Gastroesophageal sphincter (tissue), 4 donors: ENCODE measurements at regions not wholly inside any gene's neighbourhood (a gene's known extent, or its start where the extent isn't known, plus 50 kb on each side); places are given as distances from the start of the nearest gene placed in this dataset.

Experiments used
- ATAC-seq: fragments of 150-250 bp; one replicate; pipeline ENCODE4 v1.9.1; 2016; ENCODE audit warnings: mild to moderate bottlenecking, moderate library complexity
- H3K27ac ChIP-seq, 4 donors: fragments of 200-600 bp; sonication (generic) in 3 of 4; 1 replicate in 3 of 4; 2 replicates in 1 of 4; pipeline ENCODE4 v1.5.1; 2016 to 2019
- H3K27me3 ChIP-seq: fragments of 200-600 bp; sonication (generic); one replicate; pipeline ENCODE4 v1.5.1; 2019
- H3K36me3 ChIP-seq, 2 donors: fragments of 200-600 bp; sonication (generic); one replicate each; pipeline ENCODE4 v1.5.1; 2019; ENCODE audit warnings: control low read depth in 1 of 2
- H3K4me1 ChIP-seq, 3 donors: fragments of 200-600 bp; sonication (generic); 1 replicate in 2 of 3; 2 replicates in 1 of 3; pipeline ENCODE4 v1.5.1; 2016 to 2019; ENCODE audit warnings: control low read depth in 2 of 3
- H3K4me3 ChIP-seq, 2 donors: fragments of 200-600 bp; sonication (generic); one replicate each; pipeline ENCODE4 v1.5.1; 2019; ENCODE audit warnings: mild to moderate bottlenecking in 1 of 2, moderate library complexity in 1 of 2
- H3K9me3 ChIP-seq, 3 donors: fragments of 200-600 bp; sonication (generic); one replicate each; pipeline ENCODE4 v1.5.1; 2017 to 2019; ENCODE audit warnings: control low read depth in 2 of 3
- EP300 ChIP-seq: sonication (generic); formaldehyde crosslinking; IDR thresholded peaks from one replicate; pipeline ENCODE4 v1.6.1; 2017; ENCODE audit warnings: antibody characterized with exemption, mild to moderate bottlenecking
- POLR2A ChIP-seq, 2 donors: fragments of 450-650 bp; IDR thresholded peaks; one replicate each; pipeline ENCODE4 v1.6.1; 2017; ENCODE audit warnings: antibody characterized with exemption in 2 of 2, mild to moderate bottlenecking in 2 of 2, moderate library complexity in 1 of 2
- POLR2AphosphoS5 ChIP-seq: sonication (generic); formaldehyde crosslinking; IDR thresholded peaks from one replicate; pipeline ENCODE4 v1.6.1; 2017; ENCODE audit warnings: antibody characterized with exemption
- WGBS, 2 donors: methylation state at CpG; one replicate each; pipeline ENCODE4 v1.1.5; 2018; ENCODE audit warnings: low coverage in 1 of 2; 5-methylcytosine and 5-hydroxymethylcytosine counted together
- TF ChIP-seq, protein P1 (sequence below), 4 experiments: fragments of 200-600 bp in 2 of 4; fragments of 450-650 bp in 2 of 4; sonication (generic) in 1 of 4; IDR thresholded peaks; one replicate each; pipeline ENCODE4 v1.5.1; 2017 to 2019; ENCODE audit warnings: antibody characterized with exemption in 4 of 4, mild to moderate bottlenecking in 2 of 4, moderate library complexity in 2 of 4

GRCh38 chr12:98294051-98294805, 221.2 kb upstream of the TMPO start:
- no peak for ATAC-seq
- H3K9me3 ChIP-seq, result no peaks in the 10 kb centered on the region
- TF ChIP-seq, protein P1, sequence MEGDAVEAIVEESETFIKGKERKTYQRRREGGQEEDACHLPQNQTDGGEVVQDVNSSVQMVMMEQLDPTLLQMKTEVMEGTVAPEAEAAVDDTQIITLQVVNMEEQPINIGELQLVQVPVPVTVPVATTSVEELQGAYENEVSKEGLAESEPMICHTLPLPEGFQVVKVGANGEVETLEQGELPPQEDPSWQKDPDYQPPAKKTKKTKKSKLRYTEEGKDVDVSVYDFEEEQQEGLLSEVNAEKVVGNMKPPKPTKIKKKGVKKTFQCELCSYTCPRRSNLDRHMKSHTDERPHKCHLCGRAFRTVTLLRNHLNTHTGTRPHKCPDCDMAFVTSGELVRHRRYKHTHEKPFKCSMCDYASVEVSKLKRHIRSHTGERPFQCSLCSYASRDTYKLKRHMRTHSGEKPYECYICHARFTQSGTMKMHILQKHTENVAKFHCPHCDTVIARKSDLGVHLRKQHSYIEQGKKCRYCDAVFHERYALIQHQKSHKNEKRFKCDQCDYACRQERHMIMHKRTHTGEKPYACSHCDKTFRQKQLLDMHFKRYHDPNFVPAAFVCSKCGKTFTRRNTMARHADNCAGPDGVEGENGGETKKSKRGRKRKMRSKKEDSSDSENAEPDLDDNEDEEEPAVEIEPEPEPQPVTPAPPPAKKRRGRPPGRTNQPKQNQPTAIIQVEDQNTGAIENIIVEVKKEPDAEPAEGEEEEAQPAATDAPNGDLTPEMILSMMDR (IDR thresholded peaks at IDR 0.05), result no peak
- TF ChIP-seq POLR2AphosphoS5 (no peak), EP300 (no peak), POLR2A (IDR thresholded peaks at IDR 0.05) (no peak)
- H3K36me3 ChIP-seq, result no peaks in the 10 kb centered on the region
- no peak overlapping the region for H3K27ac ChIP-seq
- no peaks in the 10 kb centered on the region for H3K4me1 ChIP-seq
- H3K4me3 ChIP-seq, result no peak overlapping the region
- peaks cover 6% of the 10 kb centered on the region for H3K27me3 ChIP-seq
- 67 to 75% methylated on average over 1 of the region's 1 CpG for WGBS, 2 donors

GRCh38 chr12:98295681-98296080, 219.7 kb upstream of the TMPO start:
- no peak overlapping the region for H3K27ac ChIP-seq
- H3K36me3 ChIP-seq, result no peaks in the 10 kb centered on the region
- H3K4me3 ChIP-seq, result no peak overlapping the region
- 55 to 62% methylated on average over 2 of the region's 2 CpGs for WGBS, 2 donors
- H3K9me3 ChIP-seq, result no peaks in the 10 kb centered on the region
- H3K27me3 ChIP-seq, result peaks cover 6% of the 10 kb centered on the region
- no peak for ATAC-seq
- no peak for TF ChIP-seq EP300
- no peak for TF ChIP-seq POLR2AphosphoS5
- TF ChIP-seq, protein P1 (IDR thresholded peaks at IDR 0.05), result no peak
- TF ChIP-seq POLR2A (IDR thresholded peaks at IDR 0.05), result no peak
- no peaks in the 10 kb centered on the region for H3K4me1 ChIP-seq

DNA sequence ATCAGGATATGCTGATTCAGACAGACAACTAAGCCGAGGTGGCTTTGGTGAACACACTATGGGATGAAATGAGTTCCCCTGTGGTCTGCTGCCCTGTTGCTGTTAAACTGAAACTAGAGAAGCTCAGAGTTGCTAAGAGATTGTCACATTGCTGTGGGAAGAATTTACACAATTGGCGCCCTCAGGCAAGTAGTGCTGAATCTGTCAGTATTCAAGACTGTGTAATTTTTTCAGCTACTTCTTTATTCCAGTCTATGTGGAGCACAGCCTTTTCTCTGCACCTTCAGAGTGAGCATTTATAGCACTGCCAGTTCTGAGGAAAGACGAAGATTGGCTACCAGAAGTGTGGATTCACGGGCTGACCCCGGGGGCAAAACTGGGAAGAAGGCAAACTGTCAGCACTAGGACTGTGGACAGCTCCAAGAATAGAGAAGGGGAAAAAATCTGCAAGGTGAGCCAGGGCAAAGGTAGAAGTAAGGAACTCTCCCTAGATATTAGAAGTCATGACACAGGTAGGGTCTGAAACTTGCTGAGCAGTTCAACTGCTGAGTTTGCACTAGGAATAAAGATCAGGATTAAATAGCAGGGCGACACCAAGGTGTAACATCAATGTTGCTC, 218.8 kb upstream of the TMPO start:
- H3K4me3 ChIP-seq, result no peak overlapping the region
- TF ChIP-seq, protein P1 (IDR thresholded peaks at IDR 0.05), result no peak
- TF ChIP-seq EP300 (no peak), POLR2AphosphoS5 (no peak), POLR2A (IDR thresholded peaks at IDR 0.05) (no peak)
- WGBS, 2 donors, result 45 to 51% methylated on average over 5 to 6 of the region's 6 CpGs
- H3K36me3 ChIP-seq, result no peaks in the 10 kb centered on the region
- H3K9me3 ChIP-seq, result no peaks in the 10 kb centered on the region
- no peaks in the 10 kb centered on the region for H3K4me1 ChIP-seq
- H3K27ac ChIP-seq, result no peak overlapping the region
- no peak for ATAC-seq
- peaks cover 6% of the 10 kb centered on the region for H3K27me3 ChIP-seq

GRCh38 chr12:98297538-98297937, 217.9 kb upstream of the TMPO start:
- Histone ChIP-seq H3K27ac (no peak overlapping the region), H3K27me3 (peaks cover 6% of the 10 kb centered on the region), H3K4me1 (no peaks in the 10 kb centered on the region), H3K4me3 (no peak overlapping the region), H3K36me3 (no peaks in the 10 kb centered on the region), H3K9me3 (no peaks in the 10 kb centered on the region)
- TF ChIP-seq POLR2AphosphoS5 (no peak), POLR2A (IDR thresholded peaks at IDR 0.05) (no peak), EP300 (no peak)
- TF ChIP-seq, protein P1 (IDR thresholded peaks at IDR 0.05), result no peak
- ATAC-seq, result no peak
- 56 to 58% methylated on average over 2 to 3 of the region's 3 CpGs for WGBS, 2 donors

GRCh38 chr12:98308141-98308540, 207.2 kb upstream of the TMPO start:
- Histone ChIP-seq H3K36me3 (no peaks in the 10 kb centered on the region), H3K4me3 (no peak overlapping the region), H3K27me3 (no peaks in the 10 kb centered on the region), H3K9me3 (no peaks in the 10 kb centered on the region), H3K4me1 (no peaks in the 10 kb centered on the region), H3K27ac (no peak overlapping the region)
- TF ChIP-seq, protein P1 (IDR thresholded peaks at IDR 0.05), result no peak
- TF ChIP-seq POLR2AphosphoS5 (no peak), POLR2A (IDR thresholded peaks at IDR 0.05) (no peak), EP300 (no peak)
- 79 to 93% methylated on average over 2 of the region's 2 CpGs for WGBS, 2 donors
- no peak for ATAC-seq
